HEK293 (cell line): ENCODE measurements at regions not wholly inside any gene's neighbourhood (a gene's known extent, or its start where the extent isn't known, plus 50 kb on each side); places are given as distances from the start of the nearest gene placed in this dataset.

ENCODE experiments used
- CTCF ChIA-PET: fragments of 350-600 bp; formaldehyde crosslinking; extraction: SDS; loops from one replicate; lab custom pipeline; 2021; ENCODE audit warnings: antibody characterized with exemption; lab: Yijun Ruan, JAX
- POLR2A ChIA-PET: fragments of 300-600 bp; formaldehyde crosslinking; extraction: SDS; loops from one replicate; lab custom pipeline; 2020; ENCODE audit warnings: antibody characterized with exemption, inconsistent platforms; lab: Yijun Ruan, JAX
- H3K27ac ChIP-seq: fragments of 200-500 bp; sonication (Bioruptor generic); 2 replicates; pipeline ENCODE4 v1.5.1; 2014; ENCODE audit warnings: low read depth, low read length, control low read depth, inconsistent platforms; ENCODE audit errors: extremely low read depth
- H3K36me3 ChIP-seq, 2 experiments: fragments of 200-500 bp in 1 of 2; sonication (Bioruptor generic) in 1 of 2; 1 replicate in 1 of 2; 2 replicates in 1 of 2; pipeline ENCODE4 v1.5.1; 2014 to 2017; ENCODE audit warnings: inconsistent platforms in 2 of 2, low read length in 2 of 2; ENCODE audit not compliant: control insufficient read depth in 2 of 2, insufficient read depth in 1 of 2
- H3K4me1 ChIP-seq: fragments of 200-500 bp; sonication (Bioruptor generic); 2 replicates; pipeline ENCODE4 v1.5.1; 2014; ENCODE audit warnings: mild to moderate bottlenecking, low read length, inconsistent platforms; ENCODE audit not compliant: control insufficient read depth, insufficient read depth
- H3K4me3 ChIP-seq: 2 replicates; pipeline ENCODE4 v1.5.1; 2011; ENCODE audit warnings: low read depth, mild to moderate bottlenecking, control low read depth, low read length, moderate library complexity
- H3K9me3 ChIP-seq: fragments of 200-500 bp; sonication (Bioruptor generic); 2 replicates; pipeline ENCODE4 v1.5.1; 2014; ENCODE audit warnings: low read depth, low read length, inconsistent platforms; ENCODE audit not compliant: control insufficient read depth, insufficient read depth
- AEBP2 ChIP-seq: fragments of 450-650 bp; formaldehyde crosslinking; IDR thresholded peaks from 2 replicates; pipeline ENCODE4 v1.5.1; 2016; ENCODE audit warnings: missing biosample characterization, missing genetic modification characterization, borderline replicate concordance
- GLIS2 ChIP-seq: fragments of 450-650 bp; formaldehyde crosslinking; IDR thresholded peaks from 2 replicates; pipeline ENCODE4 v1.5.1; 2016; ENCODE audit warnings: missing biosample characterization, missing genetic modification characterization
- KLF1 ChIP-seq: fragments of 450-650 bp; formaldehyde crosslinking; IDR thresholded peaks from 2 replicates; pipeline ENCODE4 v1.5.1; 2016; ENCODE audit warnings: missing biosample characterization, missing genetic modification characterization
- KLF16 ChIP-seq: fragments of 450-650 bp; formaldehyde crosslinking; IDR thresholded peaks from 2 replicates; pipeline ENCODE4 v1.5.1; 2017; ENCODE audit warnings: missing biosample characterization, missing genetic modification characterization
- ZNF138 ChIP-seq: fragments of 450-650 bp; formaldehyde crosslinking; IDR thresholded peaks from 2 replicates; pipeline ENCODE4 v1.5.1; 2016; ENCODE audit warnings: missing biosample characterization, missing genetic modification characterization, borderline replicate concordance
- ZNF214 ChIP-seq: fragments of 450-650 bp; formaldehyde crosslinking; IDR thresholded peaks from 2 replicates; pipeline ENCODE4 v1.5.1; 2017; ENCODE audit warnings: missing biosample characterization, mild to moderate bottlenecking, missing genetic modification characterization, borderline replicate concordance
- ZNF221 ChIP-seq: fragments of 450-650 bp; formaldehyde crosslinking; IDR thresholded peaks from 2 replicates; pipeline ENCODE4 v1.5.1; 2017; ENCODE audit warnings: missing biosample characterization, missing genetic modification characterization, borderline replicate concordance
- ZNF26 ChIP-seq: fragments of 450-650 bp; formaldehyde crosslinking; IDR thresholded peaks from 2 replicates; pipeline ENCODE4 v1.5.1; 2016; ENCODE audit warnings: missing biosample characterization, missing genetic modification characterization
- ZNF561 ChIP-seq: fragments of 450-650 bp; IDR thresholded peaks from 2 replicates; pipeline ENCODE4 v1.5.1; 2018; ENCODE audit warnings: missing biosample characterization, missing genetic modification characterization, borderline replicate concordance
- ZNF768 ChIP-seq: fragments of 450-650 bp; formaldehyde crosslinking; IDR thresholded peaks from 2 replicates; pipeline ENCODE4 v1.5.1; 2018; ENCODE audit warnings: missing biosample characterization, mild to moderate bottlenecking, missing genetic modification characterization
- ZNF792 ChIP-seq: fragments of 450-650 bp; formaldehyde crosslinking; IDR thresholded peaks from 2 replicates; pipeline ENCODE4 v1.5.1; 2016; ENCODE audit warnings: missing biosample characterization, missing genetic modification characterization
- ZNF843 ChIP-seq: fragments of 450-650 bp; formaldehyde crosslinking; IDR thresholded peaks from 2 replicates; pipeline ENCODE4 v1.5.1; 2016; ENCODE audit warnings: missing biosample characterization, missing genetic modification characterization
- ZSCAN30 ChIP-seq: fragments of 450-650 bp; IDR thresholded peaks from 2 replicates; pipeline ENCODE4 v1.5.1; 2018; ENCODE audit warnings: missing biosample characterization, mild to moderate bottlenecking, missing genetic modification characterization, moderate library complexity
- TF ChIP-seq, protein P1 (sequence below): fragments of 450-650 bp; formaldehyde crosslinking; IDR thresholded peaks from 2 replicates; pipeline ENCODE4 v1.5.1; 2017; ENCODE audit warnings: missing biosample characterization, missing genetic modification characterization
- TF ChIP-seq, protein P2 (sequence below): fragments of 450-650 bp; formaldehyde crosslinking; IDR thresholded peaks from 2 replicates; pipeline ENCODE4 v1.5.1; 2016; ENCODE audit warnings: missing biosample characterization, missing genetic modification characterization

- TF ChIP-seq ZNF768 (tag by site-specific recombination) = no peak
- no peak for TF ChIP-seq GLIS2 (tag by site-specific recombination)
- no peak for TF ChIP-seq ZNF138 (tag by site-specific recombination)
- no peak for TF ChIP-seq ZNF843
These were observed 100.5 kb upstream of the AADAT start (continued) for GRCh38 chr4:170190265-170190664.

GRCh38 chr4:170170861-170171260 is 81.1 kb upstream of the AADAT start:
- H3K9me3 ChIP-seq = no peaks in the 10 kb centered on the region
- no peaks in the 10 kb centered on the region for H3K4me1 ChIP-seq
- no peak for TF ChIP-seq KLF16 (tag by site-specific recombination)
- POLR2A ChIA-PET = no interaction called here
- H3K36me3 ChIP-seq = no peaks in the 10 kb centered on the region
- CTCF ChIA-PET = interaction anchor here (0.6 kb wide), 1 partner anchor 189 kb away, joined by 3 read pairs; no protein-coding TSS in a partner anchor
- H3K27ac ChIP-seq = no peak overlapping the region
- H3K4me3 ChIP-seq = no peak overlapping the region

GRCh38 chr4:170169699-170170098 is 79.9 kb upstream of the AADAT start:
- no peak overlapping the region for H3K4me3 ChIP-seq
- ChIA-PET POLR2A (no interaction called here), CTCF (interaction anchor here (0.5 kb wide), 1 partner anchor 92 kb away, joined by 3 read pairs; no protein-coding TSS in a partner anchor)
- H3K4me1 ChIP-seq = no peaks in the 10 kb centered on the region
- TF ChIP-seq ZNF221 (tag by site-specific recombination) (no peak), AEBP2 (tag by site-specific recombination) (no peak), ZNF561 (tag by site-specific recombination) (no peak), ZNF26 (tag by site-specific recombination) (no peak), ZSCAN30 (tag by site-specific recombination) (no peak), ZNF214 (tag by site-specific recombination) (no peak), ZNF792 (tag by site-specific recombination) (no peak), KLF1 (tag by site-specific recombination) (no peak)
- TF ChIP-seq, protein P1, sequence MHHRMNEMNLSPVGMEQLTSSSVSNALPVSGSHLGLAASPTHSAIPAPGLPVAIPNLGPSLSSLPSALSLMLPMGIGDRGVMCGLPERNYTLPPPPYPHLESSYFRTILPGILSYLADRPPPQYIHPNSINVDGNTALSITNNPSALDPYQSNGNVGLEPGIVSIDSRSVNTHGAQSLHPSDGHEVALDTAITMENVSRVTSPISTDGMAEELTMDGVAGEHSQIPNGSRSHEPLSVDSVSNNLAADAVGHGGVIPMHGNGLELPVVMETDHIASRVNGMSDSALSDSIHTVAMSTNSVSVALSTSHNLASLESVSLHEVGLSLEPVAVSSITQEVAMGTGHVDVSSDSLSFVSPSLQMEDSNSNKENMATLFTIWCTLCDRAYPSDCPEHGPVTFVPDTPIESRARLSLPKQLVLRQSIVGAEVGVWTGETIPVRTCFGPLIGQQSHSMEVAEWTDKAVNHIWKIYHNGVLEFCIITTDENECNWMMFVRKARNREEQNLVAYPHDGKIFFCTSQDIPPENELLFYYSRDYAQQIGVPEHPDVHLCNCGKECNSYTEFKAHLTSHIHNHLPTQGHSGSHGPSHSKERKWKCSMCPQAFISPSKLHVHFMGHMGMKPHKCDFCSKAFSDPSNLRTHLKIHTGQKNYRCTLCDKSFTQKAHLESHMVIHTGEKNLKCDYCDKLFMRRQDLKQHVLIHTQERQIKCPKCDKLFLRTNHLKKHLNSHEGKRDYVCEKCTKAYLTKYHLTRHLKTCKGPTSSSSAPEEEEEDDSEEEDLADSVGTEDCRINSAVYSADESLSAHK (tag by site-specific recombination) = no peak
- TF ChIP-seq, protein P2, sequence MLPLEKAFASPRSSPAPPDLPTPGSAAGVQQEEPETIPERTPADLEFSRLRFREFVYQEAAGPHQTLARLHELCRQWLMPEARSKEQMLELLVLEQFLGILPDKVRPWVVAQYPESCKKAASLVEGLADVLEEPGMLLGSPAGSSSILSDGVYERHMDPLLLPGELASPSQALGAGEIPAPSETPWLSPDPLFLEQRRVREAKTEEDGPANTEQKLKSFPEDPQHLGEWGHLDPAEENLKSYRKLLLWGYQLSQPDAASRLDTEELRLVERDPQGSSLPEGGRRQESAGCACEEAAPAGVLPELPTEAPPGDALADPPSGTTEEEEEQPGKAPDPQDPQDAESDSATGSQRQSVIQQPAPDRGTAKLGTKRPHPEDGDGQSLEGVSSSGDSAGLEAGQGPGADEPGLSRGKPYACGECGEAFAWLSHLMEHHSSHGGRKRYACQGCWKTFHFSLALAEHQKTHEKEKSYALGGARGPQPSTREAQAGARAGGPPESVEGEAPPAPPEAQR (tag by site-specific recombination) = no peak
- H3K36me3 ChIP-seq = no peaks in the 10 kb centered on the region
- no peaks in the 10 kb centered on the region for H3K9me3 ChIP-seq
- no peak overlapping the region for H3K27ac ChIP-seq
